WTC11 (cell line): ENCODE measurements at regions not wholly inside any gene's neighbourhood (a gene's known extent, or its start where the extent isn't known, plus 50 kb on each side); places are given as distances from the start of the nearest gene placed in this dataset.

ENCODE experiments used
- ATAC-seq: fragments of 200-7000 bp; cut with Tn5 transposase; 2 replicates; pipeline ENCODE4 v1.10.0; 2021; ENCODE audit warnings: mild to moderate bottlenecking, moderate library complexity
- CTCF ChIA-PET: fragments of 300-600 bp; sonication (Branson Sonifier 250); formaldehyde crosslinking; loops from one replicate; lab custom pipeline; 2021; ENCODE audit warnings: antibody characterized with exemption; lab: Charles Lee
- POLR2A ChIA-PET: fragments of 350-600 bp; sonication (Branson Sonifier 250); formaldehyde crosslinking; loops from one replicate; lab custom pipeline; 2021; ENCODE audit warnings: antibody characterized with exemption; lab: Charles Lee
- DNase-seq: peaks from one replicate; pipeline ENCODE4 v3.0.0; 2021; ENCODE audit warnings: low spot score
- H3K27ac Mint-ChIP-seq: 2 replicates; pipeline ENCODE4 v1.8.0; 2021; ENCODE audit warnings: mixed read lengths
- H3K27me3 Mint-ChIP-seq: 2 replicates; pipeline ENCODE4 v1.8.0; 2021; ENCODE audit warnings: low read depth, mild to moderate bottlenecking, moderate library complexity, mixed read lengths
- H3K36me3 Mint-ChIP-seq: 2 replicates; pipeline ENCODE4 v1.8.0; 2021; ENCODE audit warnings: mixed read lengths
- H3K4me1 Mint-ChIP-seq: 2 replicates; pipeline ENCODE4 v1.8.0; 2022; ENCODE audit warnings: mixed read lengths
- H3K4me3 Mint-ChIP-seq: 2 replicates; pipeline ENCODE4 v1.8.0; 2021; ENCODE audit warnings: mild to moderate bottlenecking, moderate library complexity, mixed read lengths
- H3K9me3 Mint-ChIP-seq: 2 replicates; pipeline ENCODE4 v1.8.0; 2021; ENCODE audit warnings: mixed read lengths
- ATF6 ChIP-seq: sonication (generic); formaldehyde crosslinking; IDR thresholded peaks from 2 replicates; pipeline ENCODE4 v1.8.1; 2023; ENCODE audit warnings: mild to moderate bottlenecking, missing genetic modification reagents
- E2F4 ChIP-seq: sonication (generic); formaldehyde crosslinking; IDR thresholded peaks from 2 replicates; pipeline ENCODE4 v1.8.1; 2022; ENCODE audit warnings: low read depth, mild to moderate bottlenecking, moderate library complexity, missing genetic modification reagents, borderline replicate concordance
- ERG ChIP-seq: fragments of 250-450 bp; sonication (Bioruptor Pico); IDR thresholded peaks from 2 replicates; pipeline ENCODE4 v1.8.0; 2021; ENCODE audit warnings: mild to moderate bottlenecking
- ESRRA ChIP-seq: sonication (generic); formaldehyde crosslinking; IDR thresholded peaks from 2 replicates; pipeline ENCODE4 v1.8.1; 2022; ENCODE audit warnings: mild to moderate bottlenecking, missing genetic modification reagents, borderline replicate concordance
- FOXK1 ChIP-seq: sonication (generic); formaldehyde crosslinking; IDR thresholded peaks from 2 replicates; pipeline ENCODE4 v1.8.0; 2022; ENCODE audit warnings: mild to moderate bottlenecking, moderate library complexity, missing genetic modification reagents
- FOXP1 ChIP-seq: sonication (generic); formaldehyde crosslinking; IDR thresholded peaks from 2 replicates; pipeline ENCODE4 v1.8.0; 2022; ENCODE audit warnings: missing genetic modification reagents, mild to moderate bottlenecking, moderate library complexity, borderline replicate concordance
- FOXP4 ChIP-seq: sonication (generic); formaldehyde crosslinking; IDR thresholded peaks from 2 replicates; pipeline ENCODE4 v1.8.0; 2022; ENCODE audit warnings: mild to moderate bottlenecking, missing genetic modification reagents
- GRHL2 ChIP-seq: fragments of 250-450 bp; sonication (Bioruptor Pico); IDR thresholded peaks from 2 replicates; pipeline ENCODE4 v1.8.0; 2022; ENCODE audit warnings: mild to moderate bottlenecking, moderate library complexity; ENCODE audit not compliant: insufficient replicate concordance, severe bottlenecking
- JAZF1 ChIP-seq: fragments of 250-450 bp; sonication (Bioruptor Pico); IDR thresholded peaks from 2 replicates; pipeline ENCODE4 v1.9.0; 2021; ENCODE audit warnings: moderate library complexity, mild to moderate bottlenecking, inconsistent platforms
- MYBL2 ChIP-seq: sonication (generic); formaldehyde crosslinking; IDR thresholded peaks from 2 replicates; pipeline ENCODE4 v1.8.1; 2023; ENCODE audit warnings: mild to moderate bottlenecking, moderate library complexity, missing genetic modification reagents
- NFYB ChIP-seq: sonication (generic); formaldehyde crosslinking; conservative IDR thresholded peaks from 2 replicates; pipeline ENCODE4 v1.8.0; 2022; ENCODE audit warnings: low read depth, missing genetic modification reagents
- PRRX2 ChIP-seq: fragments of 250-450 bp; sonication (Bioruptor Pico); IDR thresholded peaks from 2 replicates; pipeline ENCODE4 v1.8.0; 2021; ENCODE audit warnings: mild to moderate bottlenecking
- SOX15 ChIP-seq: fragments of 250-450 bp; sonication (Bioruptor Pico); IDR thresholded peaks from 2 replicates; pipeline ENCODE4 v1.9.0; 2021; ENCODE audit warnings: mild to moderate bottlenecking
- SP1 ChIP-seq: sonication (generic); formaldehyde crosslinking; conservative IDR thresholded peaks from 2 replicates; pipeline ENCODE4 v1.8.1; 2022; ENCODE audit warnings: missing genetic modification reagents
- TEAD1 ChIP-seq: sonication (generic); formaldehyde crosslinking; IDR thresholded peaks from 2 replicates; pipeline ENCODE4 v1.8.0; 2022; ENCODE audit warnings: mild to moderate bottlenecking, missing genetic modification reagents
- ZNF138 ChIP-seq: sonication (generic); formaldehyde crosslinking; conservative IDR thresholded peaks from 2 replicates; pipeline ENCODE4 v1.8.1; 2022; ENCODE audit warnings: mild to moderate bottlenecking, moderate library complexity, missing genetic modification reagents
- ZNF232 ChIP-seq: sonication (generic); formaldehyde crosslinking; IDR thresholded peaks from 2 replicates; pipeline ENCODE4 v1.8.0; 2022; ENCODE audit warnings: mild to moderate bottlenecking, missing genetic modification reagents
- ZNF317 ChIP-seq: sonication (generic); formaldehyde crosslinking; IDR thresholded peaks from 2 replicates; pipeline ENCODE4 v1.8.1; 2023; ENCODE audit warnings: low read depth, mild to moderate bottlenecking, moderate library complexity, missing genetic modification reagents, borderline replicate concordance
- ZNF416 ChIP-seq: fragments of 250-450 bp; sonication (Bioruptor Pico); IDR thresholded peaks from 2 replicates; pipeline ENCODE4 v1.9.0; 2021; ENCODE audit warnings: mild to moderate bottlenecking, inconsistent platforms
- ZNF423 ChIP-seq: fragments of 250-450 bp; sonication (Bioruptor Pico); IDR thresholded peaks from 2 replicates; pipeline ENCODE4 v2.1.2; 2022; ENCODE audit warnings: mild to moderate bottlenecking, moderate library complexity
- ZNF425 ChIP-seq: fragments of 250-450 bp; sonication (Bioruptor Pico); conservative IDR thresholded peaks from 2 replicates; pipeline ENCODE4 v1.9.0; 2021; ENCODE audit warnings: mild to moderate bottlenecking
- ZNF512 ChIP-seq: sonication (generic); formaldehyde crosslinking; IDR thresholded peaks from 2 replicates; pipeline ENCODE4 v1.8.1; 2022; ENCODE audit warnings: missing genetic modification reagents, borderline replicate concordance

- Mint-ChIP-seq H3K4me1 (peaks cover 44% of the 10 kb centered on the region), H3K36me3 (peaks cover 8% of the 10 kb centered on the region), H3K27ac (no peak overlapping the region), H3K4me3 (no peak overlapping the region), H3K27me3 (no peaks in the 10 kb centered on the region), H3K9me3 (peaks cover 8% of the 10 kb centered on the region)
- ChIA-PET POLR2A (no interaction called here), CTCF (no interaction called here)
- TF ChIP-seq FOXK1 (CRISPR knock-in tag) (no peak), TEAD1 (CRISPR knock-in tag) (no peak), ZNF512 (CRISPR knock-in tag) (no peak), ZNF416 (CRISPR knock-in tag) (no peak), ZNF138 (CRISPR knock-in tag) (no peak), ERG (CRISPR knock-in tag) (no peak), ZNF423 (no peak), E2F4 (no peak)
- ATAC-seq (no peak), DNase-seq (no peak)
Measured at GRCh38 chr6:141988327-141988726, 144.4 kb upstream of the GJE1 start.

GRCh38 chr6:141986457-141986856 is 146.3 kb upstream of the GJE1 start:
- ATAC-seq = peak; percentile 43; the same call in 1 of the 2 replicates
- Mint-ChIP-seq H3K27ac (peak overlapping the region; percentile 85; the same call in 1 of the 2 replicates), H3K27me3 (no peaks in the 10 kb centered on the region), H3K4me3 (no peak overlapping the region), H3K36me3 (no peaks in the 10 kb centered on the region), H3K9me3 (no peaks in the 10 kb centered on the region), H3K4me1 (peaks cover 46% of the 10 kb centered on the region)
- CTCF ChIA-PET = interaction anchor here (2.2 kb wide), 1 partner anchor 86 kb away, joined by 8 read pairs; no protein-coding TSS in a partner anchor
- no peak for DNase-seq
- TF ChIP-seq SP1 (no peak), ZNF232 (no peak), GRHL2 (CRISPR knock-in tag) (no peak)
- POLR2A ChIA-PET = no interaction called here

GRCh38 chr6:141981190-141981589 is 151.5 kb upstream of the GJE1 start:
- ChIA-PET POLR2A (no interaction called here), CTCF (interaction anchor here (0.9 kb wide), 1 partner anchor 8 kb away, joined by 3 read pairs; no protein-coding TSS in a partner anchor)
- no peaks in the 10 kb centered on the region for H3K27me3 Mint-ChIP-seq
- H3K4me3 Mint-ChIP-seq = no peak overlapping the region
- ATAC-seq (no peak), DNase-seq (no peak)
- H3K4me1 Mint-ChIP-seq = peaks cover 20% of the 10 kb centered on the region
- H3K36me3 Mint-ChIP-seq = no peaks in the 10 kb centered on the region
- H3K9me3 Mint-ChIP-seq = 0 out of 2 replicates have a peak, but pooled peaks cover 3% of the 10 kb centered on the region
- no peak overlapping the region for H3K27ac Mint-ChIP-seq
- TF ChIP-seq JAZF1 (CRISPR knock-in tag) = no peak
- no peak for TF ChIP-seq ZNF138 (CRISPR knock-in tag)
- TF ChIP-seq NFYB (CRISPR knock-in tag) = no peak
- no peak for TF ChIP-seq ATF6 (CRISPR knock-in tag)
- no peak for TF ChIP-seq FOXP4 (CRISPR knock-in tag)
- no peak for TF ChIP-seq ESRRA
- no peak for TF ChIP-seq ZNF425
- no peak for TF ChIP-seq FOXP1
- no peak for TF ChIP-seq SOX15
- TF ChIP-seq ZNF317 (CRISPR knock-in tag) = no peak
- no peak for TF ChIP-seq PRRX2
- no peak for TF ChIP-seq MYBL2 (CRISPR knock-in tag)
